Gastrocnemius medialis (tissue), 4 donors: ENCODE measurements at regions not wholly inside any gene's neighbourhood (a gene's known extent, or its start where the extent isn't known, plus 50 kb on each side); places are given as distances from the start of the nearest gene placed in this dataset.

Experiments
- POLR2A ChIP-seq, 2 donors: fragments of 450-650 bp; IDR thresholded peaks; one replicate each; pipeline ENCODE4 v1.6.1; 2017; ENCODE audit warnings: antibody characterized with exemption in 2 of 2, mild to moderate bottlenecking in 2 of 2, moderate library complexity in 2 of 2
- TF ChIP-seq, protein P1 (sequence below), 5 experiments: fragments of 450-650 bp in 3 of 5; fragments of 200-600 bp in 2 of 5; sonication (generic) in 2 of 5; IDR thresholded peaks in 4 of 5; conservative IDR thresholded peaks in 1 of 5; 1 replicate in 4 of 5; 2 replicates in 1 of 5; pipeline ENCODE4 v1.5.1; 2016 to 2019; ENCODE audit warnings: antibody characterized with exemption in 5 of 5, mild to moderate bottlenecking in 3 of 5, moderate library complexity in 3 of 5

DNA sequence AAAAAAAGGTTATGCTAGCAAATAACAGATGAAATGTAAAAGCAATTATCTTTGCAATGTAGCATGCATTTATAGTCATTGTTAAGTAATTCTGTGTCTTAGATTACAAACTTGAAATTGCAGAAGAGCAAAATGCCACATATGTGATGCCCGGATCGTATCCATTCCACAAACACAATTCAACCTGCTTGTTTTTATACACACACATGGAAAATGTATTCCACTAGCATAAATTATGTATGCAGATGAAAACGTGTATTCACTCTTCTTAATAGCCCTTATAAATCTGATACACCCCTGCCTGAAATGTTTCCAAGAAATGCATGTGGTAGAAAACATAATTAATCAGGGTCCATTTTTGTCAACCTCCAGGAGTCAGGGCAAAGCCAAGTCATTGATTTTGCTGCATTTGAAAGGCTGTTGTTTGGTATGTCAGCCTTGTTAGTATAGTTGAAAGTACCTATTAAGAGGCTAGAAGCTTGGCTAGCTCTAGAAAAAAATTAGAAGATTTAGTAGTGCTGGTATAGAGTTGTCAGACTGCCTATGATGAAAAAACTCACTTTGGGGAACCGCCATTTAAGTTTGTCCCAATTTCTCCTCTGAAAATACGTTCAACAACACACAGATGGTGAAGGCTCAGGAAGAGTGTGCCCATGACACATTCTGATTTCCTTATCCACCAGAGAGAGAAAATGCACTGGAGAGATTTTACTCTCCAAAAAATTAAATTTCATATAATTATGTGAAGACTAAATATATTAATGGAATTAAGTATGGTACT is 69.2 kb upstream of the TMC3 start:
- TF ChIP-seq, protein P1, sequence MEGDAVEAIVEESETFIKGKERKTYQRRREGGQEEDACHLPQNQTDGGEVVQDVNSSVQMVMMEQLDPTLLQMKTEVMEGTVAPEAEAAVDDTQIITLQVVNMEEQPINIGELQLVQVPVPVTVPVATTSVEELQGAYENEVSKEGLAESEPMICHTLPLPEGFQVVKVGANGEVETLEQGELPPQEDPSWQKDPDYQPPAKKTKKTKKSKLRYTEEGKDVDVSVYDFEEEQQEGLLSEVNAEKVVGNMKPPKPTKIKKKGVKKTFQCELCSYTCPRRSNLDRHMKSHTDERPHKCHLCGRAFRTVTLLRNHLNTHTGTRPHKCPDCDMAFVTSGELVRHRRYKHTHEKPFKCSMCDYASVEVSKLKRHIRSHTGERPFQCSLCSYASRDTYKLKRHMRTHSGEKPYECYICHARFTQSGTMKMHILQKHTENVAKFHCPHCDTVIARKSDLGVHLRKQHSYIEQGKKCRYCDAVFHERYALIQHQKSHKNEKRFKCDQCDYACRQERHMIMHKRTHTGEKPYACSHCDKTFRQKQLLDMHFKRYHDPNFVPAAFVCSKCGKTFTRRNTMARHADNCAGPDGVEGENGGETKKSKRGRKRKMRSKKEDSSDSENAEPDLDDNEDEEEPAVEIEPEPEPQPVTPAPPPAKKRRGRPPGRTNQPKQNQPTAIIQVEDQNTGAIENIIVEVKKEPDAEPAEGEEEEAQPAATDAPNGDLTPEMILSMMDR (IDR thresholded peaks at IDR 0.05 in 4 of 5, conservative IDR thresholded peaks at IDR 0.05 in 1 of 5): no peak
- TF ChIP-seq POLR2A (IDR thresholded peaks at IDR 0.05): no peak
